Right lobe of liver (tissue), 4 donors: ENCODE measurements at regions not wholly inside any gene's neighbourhood (a gene's known extent, or its start where the extent isn't known, plus 50 kb on each side); places are given as distances from the start of the nearest gene placed in this dataset.

Experiments used
- CTCF ChIP-seq, 4 donors: fragments of 200-600 bp in 3 of 4; fragments of 450-650 bp in 1 of 4; IDR thresholded peaks; one replicate each; pipeline versions ENCODE4 v1.5.1 to v1.8.0; 2016 to 2022; ENCODE audit warnings: antibody characterized with exemption in 4 of 4, mild to moderate bottlenecking in 2 of 4
- POLR2A ChIP-seq: fragments of 450-650 bp; IDR thresholded peaks from one replicate; pipeline ENCODE4 v1.6.1; 2017; ENCODE audit warnings: antibody characterized with exemption, mild to moderate bottlenecking
- donor health status: DM: no; HTN: no; CAD: no.
- donor health status: DM: no; HTN: no; CAD: no.
- donor health status: DM: no; HTN: yes; CAD: no.

GRCh38 chr1:193321242-193321840, 134.9 kb upstream of the B3GALT2 start:
- TF ChIP-seq CTCF (IDR thresholded peaks at IDR 0.05), result no peak
- no peak for TF ChIP-seq POLR2A
